GM18907 (cell line): ENCODE measurements at regions not wholly inside any gene's neighbourhood (a gene's known extent, or its start where the extent isn't known, plus 50 kb on each side); places are given as distances from the start of the nearest gene placed in this dataset.

Experiments used
- ATAC-seq: cut with Tn5 transposase; IDR thresholded peaks from one replicate; pipeline ENCODE4 v1.9.1; 2021; ENCODE audit warnings: mild to moderate bottlenecking, moderate library complexity; ENCODE audit not compliant: unreplicated experiment

DNA sequence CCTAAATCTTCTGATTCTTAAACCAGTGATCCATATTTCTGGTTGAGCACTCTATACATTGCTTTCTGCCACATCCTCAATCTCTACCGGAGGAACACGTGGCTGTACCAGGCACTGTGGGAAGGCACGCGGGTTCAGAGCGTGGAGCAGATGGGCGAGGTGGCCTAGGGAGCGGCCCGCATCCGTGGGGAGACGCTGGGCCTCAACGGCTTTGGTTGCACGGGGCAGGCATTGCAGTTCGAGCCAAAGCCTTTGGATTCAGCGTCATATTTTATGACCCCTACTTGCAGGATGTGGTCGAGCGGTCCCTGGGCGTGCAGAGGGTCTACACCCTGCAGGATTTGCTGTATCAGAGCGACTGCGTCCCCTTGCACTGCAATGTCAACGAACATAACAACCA, 197.2 kb upstream of the RGMB start:
- ATAC-seq: no peak

- ATAC-seq: no peak
Observed at GRCh38 chr5:98578438-98578837, 195.0 kb upstream of the RGMB start.

- no peak for ATAC-seq
Observed at GRCh38 chr5:98581112-98581997, 192.1 kb upstream of the RGMB start.

DNA sequence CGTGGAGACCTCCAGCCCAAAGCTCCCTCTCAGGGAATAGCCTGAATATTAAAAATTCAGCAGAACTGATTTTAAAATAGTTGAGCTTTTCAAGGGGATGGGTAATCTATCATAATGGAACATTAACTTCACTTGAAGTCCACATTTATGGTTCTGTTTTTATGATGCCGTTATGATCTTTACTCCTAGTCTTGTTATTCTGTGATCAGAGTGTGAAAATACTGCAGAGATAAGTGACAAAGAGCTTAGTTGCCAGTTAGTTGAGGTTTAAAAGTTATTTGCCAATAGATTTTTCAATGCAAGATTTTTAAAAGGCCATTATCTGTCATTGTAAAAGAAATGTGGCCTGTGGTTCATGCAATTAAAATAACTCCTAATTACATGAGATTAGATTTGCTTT, 189.9 kb upstream of the RGMB start:
- no peak for ATAC-seq

DNA sequence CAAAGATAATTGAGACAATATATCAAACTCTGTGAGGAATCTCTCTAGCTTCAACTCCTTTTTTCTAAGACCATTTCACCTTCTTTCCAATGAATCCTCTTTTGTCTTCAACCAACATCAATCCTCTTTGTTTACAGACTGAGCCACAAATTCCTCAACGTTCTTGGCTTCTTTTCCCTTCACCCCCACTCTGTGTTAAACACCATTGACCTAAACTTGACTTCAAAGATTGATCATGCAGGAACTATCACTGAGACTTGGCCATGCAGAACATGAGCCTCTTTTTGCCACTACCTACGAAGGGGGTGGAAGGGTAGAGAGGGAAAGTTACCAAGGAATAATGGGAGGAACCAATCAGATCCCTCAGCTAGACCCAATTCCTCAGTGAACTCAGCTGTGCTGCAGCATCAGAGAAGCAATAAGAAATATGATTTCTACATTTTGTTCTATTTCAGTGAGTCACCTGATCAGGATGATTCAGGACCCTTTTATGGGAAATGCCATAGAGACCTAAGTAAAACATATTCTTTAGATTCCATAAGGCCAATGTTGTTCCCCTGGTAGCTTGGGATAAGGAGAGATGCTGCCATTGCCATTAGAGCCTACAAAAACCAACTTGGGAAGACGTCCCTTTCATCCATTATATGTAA, 187.7 kb upstream of the RGMB start:
- no peak for ATAC-seq

DNA sequence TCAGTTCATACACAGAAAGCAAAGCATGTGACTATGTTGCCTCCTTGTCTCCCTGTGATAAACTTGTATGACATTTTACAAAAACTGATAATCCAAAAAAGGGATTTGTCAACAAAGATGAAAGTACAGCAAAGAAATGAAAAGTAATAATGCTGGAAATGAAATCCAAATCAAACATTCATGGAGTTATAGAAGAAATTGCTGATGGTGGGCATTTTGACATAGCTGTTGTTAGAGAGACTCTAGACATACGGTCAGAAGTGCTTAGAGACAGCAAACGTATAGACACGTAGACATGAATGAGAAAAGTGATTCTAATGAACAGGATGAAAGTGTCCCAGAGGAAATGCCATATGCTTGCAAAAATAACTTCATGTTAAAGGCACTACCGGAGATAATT, 186.9 kb upstream of the RGMB start:
- no peak for ATAC-seq

DNA sequence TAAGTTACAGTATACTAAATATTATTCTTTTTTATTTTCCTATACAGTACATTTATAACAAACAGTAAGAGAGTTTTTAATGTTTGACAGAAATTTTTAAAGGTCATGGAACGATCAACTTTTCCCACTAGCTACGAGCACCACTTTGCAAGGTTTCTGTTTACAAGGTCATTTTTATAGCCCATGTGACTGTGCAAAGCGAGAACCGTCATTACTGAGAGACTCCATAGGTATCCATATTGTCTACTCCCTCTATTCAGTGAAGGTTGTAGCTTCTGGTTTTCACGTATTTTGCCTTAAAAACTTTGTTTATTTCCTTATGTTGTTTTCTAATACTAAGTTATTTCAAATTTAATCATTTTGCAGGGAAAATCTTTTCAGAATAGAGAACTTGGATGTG, 186.3 kb upstream of the RGMB start:
- ATAC-seq: no peak

DNA sequence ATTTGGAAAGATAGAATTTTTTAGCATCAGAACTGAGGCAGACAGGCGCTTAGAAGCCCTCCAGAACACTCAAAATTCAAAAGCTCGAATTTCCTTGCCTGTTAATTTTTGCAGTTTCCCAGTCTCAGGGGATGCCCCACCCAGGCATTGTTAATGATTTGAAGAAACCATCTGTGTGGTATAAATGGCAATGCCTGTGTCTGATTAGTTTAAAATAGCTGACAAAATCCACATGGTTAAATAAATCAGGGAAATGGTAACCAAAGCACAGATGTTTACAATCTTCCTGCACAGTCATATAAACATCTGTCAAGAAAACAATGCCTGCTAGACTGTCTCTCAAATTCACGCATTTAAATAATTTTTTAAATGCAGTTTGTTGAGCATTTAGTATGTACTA, 185.2 kb upstream of the RGMB start:
- no peak for ATAC-seq

GRCh38 chr5:98593418-98593817, 180.0 kb upstream of the RGMB start:
- ATAC-seq: no peak

DNA sequence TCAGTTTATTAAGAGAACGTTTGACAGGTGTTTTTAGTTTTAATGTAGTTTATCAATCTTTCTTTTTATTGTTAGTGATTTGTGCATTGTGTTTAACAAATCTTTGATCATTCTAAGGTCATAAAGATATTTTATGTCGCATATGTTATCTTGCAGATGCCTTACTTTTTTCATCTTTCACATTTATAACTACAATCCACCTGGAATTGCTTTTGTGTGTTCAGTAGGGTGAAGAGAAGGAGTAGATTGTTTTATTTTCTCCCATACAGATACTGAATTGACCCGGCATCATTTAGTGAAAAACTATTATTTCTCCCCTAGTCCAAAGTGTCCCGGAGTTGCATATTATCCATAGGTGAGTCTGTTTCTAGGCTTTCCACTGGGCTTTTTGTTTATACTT, 179.4 kb upstream of the RGMB start:
- no peak for ATAC-seq

- no peak for ATAC-seq
Observed at GRCh38 chr5:98599016-98599415, 174.4 kb upstream of the RGMB start.

- ATAC-seq: peak; percentile 79
Observed at GRCh38 chr5:98602534-98603112, 170.8 kb upstream of the RGMB start.

DNA sequence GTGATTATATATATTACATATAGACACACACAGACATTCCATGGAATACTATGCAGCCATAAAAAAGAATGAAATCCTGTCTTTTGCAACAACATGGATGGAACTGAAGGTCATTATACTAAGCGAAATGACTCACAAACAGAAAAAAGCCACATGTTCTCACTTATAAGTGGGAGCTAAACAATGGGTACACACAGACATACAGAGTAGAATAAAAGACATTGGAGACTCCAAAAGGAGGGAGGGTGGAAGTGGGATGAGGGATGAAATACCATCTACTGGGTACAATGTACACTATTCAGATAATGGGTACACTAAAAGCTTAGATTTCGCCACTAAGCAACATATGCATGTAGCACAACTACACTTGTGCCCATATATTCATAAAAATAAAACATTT, 170.0 kb upstream of the RGMB start:
- ATAC-seq: no peak

GRCh38 chr5:98604301-98604700, 169.2 kb upstream of the RGMB start:
- no peak for ATAC-seq

- ATAC-seq: no peak
Observed at GRCh38 chr5:98604721-98605425, 168.6 kb upstream of the RGMB start.

DNA sequence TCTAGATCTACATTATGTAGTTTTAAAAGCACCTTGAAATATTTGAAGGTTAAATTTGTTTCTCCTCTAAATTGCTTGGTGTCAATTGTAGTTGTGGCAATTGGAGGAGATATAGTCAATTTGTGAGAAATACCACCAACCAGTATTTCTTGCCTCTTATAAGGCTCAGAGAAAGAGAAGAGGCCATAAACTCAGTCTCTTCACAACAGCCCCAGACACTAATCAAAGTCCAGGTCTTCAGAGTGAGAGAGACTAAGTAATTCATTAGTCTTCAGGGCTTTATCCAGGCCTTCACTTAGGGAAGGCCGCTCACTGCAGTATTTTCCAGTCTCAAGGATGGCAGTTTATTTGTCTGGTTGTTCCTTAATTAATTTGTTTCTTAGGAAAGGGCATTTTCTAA, 168.0 kb upstream of the RGMB start:
- ATAC-seq: no peak

GRCh38 chr5:98606961-98607360, 166.5 kb upstream of the RGMB start:
- ATAC-seq: no peak

DNA sequence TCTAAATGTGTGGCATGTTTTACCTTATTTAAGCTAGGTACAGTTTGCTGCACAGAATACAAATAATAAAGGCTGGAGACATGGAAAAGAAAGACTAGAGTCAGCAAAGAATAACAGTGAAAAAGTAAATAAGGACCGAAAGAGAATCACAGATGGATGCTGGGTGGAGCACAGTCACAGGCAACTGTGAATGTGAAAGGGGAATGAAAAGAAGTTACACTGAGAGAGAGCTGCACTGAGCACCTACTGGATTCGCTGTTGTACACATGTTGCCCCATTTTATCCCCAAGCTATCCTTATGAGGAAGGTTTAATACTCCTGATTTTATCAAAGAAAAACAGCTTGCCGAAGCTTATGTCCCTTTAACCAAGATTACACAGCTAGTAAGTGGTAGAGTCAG, 165.4 kb upstream of the RGMB start:
- ATAC-seq: no peak

DNA sequence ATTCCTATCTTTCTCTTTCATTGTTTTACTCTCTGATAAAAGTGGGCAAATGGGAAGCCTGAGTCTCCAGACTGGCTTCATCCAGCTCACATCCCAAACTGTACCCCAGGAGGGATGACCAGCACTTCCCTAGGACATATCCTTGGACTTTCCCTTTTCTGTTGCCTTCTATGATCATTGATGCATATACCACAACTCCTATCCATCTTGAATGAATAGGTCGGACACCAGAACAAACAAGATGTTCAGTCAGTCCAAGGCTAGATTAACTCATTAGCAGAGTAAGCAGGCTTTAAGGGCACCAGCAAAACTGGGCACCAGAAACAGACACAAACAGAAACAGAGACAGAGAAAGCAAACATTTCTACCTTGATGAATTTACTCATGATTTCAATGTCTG, 159.1 kb upstream of the RGMB start:
- ATAC-seq: no peak

DNA sequence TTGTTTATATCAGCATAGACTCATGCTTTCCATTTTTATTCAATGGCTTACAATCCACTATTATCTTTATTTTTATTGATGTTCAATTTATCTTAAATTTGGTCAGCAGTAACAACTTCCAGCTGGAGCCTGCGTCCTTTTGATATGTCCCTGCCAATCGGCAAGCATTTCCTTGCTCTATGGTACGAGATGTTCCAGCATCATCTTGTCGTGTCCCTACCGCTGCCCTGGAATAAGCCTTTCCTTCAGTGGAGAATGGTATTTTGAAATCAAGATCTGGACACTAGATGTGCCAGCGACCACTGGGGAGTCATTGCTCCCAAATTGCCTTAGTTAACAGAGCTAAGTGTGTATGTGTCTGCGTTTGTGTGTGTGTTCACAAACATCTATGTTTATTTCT, 151.6 kb upstream of the RGMB start:
- no peak for ATAC-seq

- no peak for ATAC-seq
Observed at GRCh38 chr5:98624145-98624880, 149.2 kb upstream of the RGMB start.
